NCI-H82 treated with DMSO at 0.1 percent for 48 hours (cell line): ENCODE measurements at regions not wholly inside any gene's neighbourhood (a gene's known extent, or its start where the extent isn't known, plus 50 kb on each side); places are given as distances from the start of the nearest gene placed in this dataset.
"Not testable (repeated sequence)": the region's sequence is repeated elsewhere in the genome, so short reads cannot be mapped to it uniquely, and the experiment has no call there.

Experiments
- DNase-seq: peaks from one replicate; lab custom pipeline; 2025; ENCODE audit not compliant: unreplicated experiment; lab: John Stamatoyannopoulos, UW

- DNase-seq: no peak
Measured at GRCh38 chr9:115764645-115765044, 388.9 kb upstream of the PAPPA start.

- no peak for DNase-seq
Measured at GRCh38 chr9:115765060-115765459, 388.5 kb upstream of the PAPPA start.

- DNase-seq: no peak
Measured at GRCh38 chr9:115766370-115766955, 387.1 kb upstream of the PAPPA start.

GRCh38 chr9:115770521-115770920 is 383.1 kb upstream of the PAPPA start:
- DNase-seq: no peak

- no peak for DNase-seq
Measured at GRCh38 chr9:115775659-115776058, 377.9 kb upstream of the PAPPA start.

- DNase-seq: no peak
Measured at GRCh38 chr9:115777610-115778009, 376.0 kb upstream of the PAPPA start.

- no peak for DNase-seq
Measured at GRCh38 chr9:115781070-115781736, 372.4 kb upstream of the PAPPA start.

GRCh38 chr9:115786321-115786720 is 367.3 kb upstream of the PAPPA start:
- DNase-seq: no peak

- DNase-seq: no peak
Measured at GRCh38 chr9:115790520-115790919, 363.1 kb upstream of the PAPPA start.

GRCh38 chr9:115794921-115795475 is 358.6 kb upstream of the PAPPA start:
- no peak for DNase-seq

GRCh38 chr9:115799734-115800133 is 353.9 kb upstream of the PAPPA start:
- no peak for DNase-seq

- DNase-seq: no peak
Measured at GRCh38 chr9:115804206-115804605, 349.4 kb upstream of the PAPPA start.

GRCh38 chr9:115808108-115808507 is 345.5 kb upstream of the PAPPA start:
- no peak for DNase-seq

GRCh38 chr9:115808695-115809094 is 344.9 kb upstream of the PAPPA start:
- no peak for DNase-seq

GRCh38 chr9:115810166-115810565 is 343.4 kb upstream of the PAPPA start:
- no peak for DNase-seq

- no peak for DNase-seq
Measured at GRCh38 chr9:115814081-115814480, 339.5 kb upstream of the PAPPA start.

GRCh38 chr9:115815786-115816185 is 337.8 kb upstream of the PAPPA start:
- no peak for DNase-seq

GRCh38 chr9:115818651-115819050 is 334.9 kb upstream of the PAPPA start:
- DNase-seq: not testable (repeated sequence)

GRCh38 chr9:115832031-115832430 is 321.6 kb upstream of the PAPPA start:
- DNase-seq: no peak

GRCh38 chr9:115837618-115838017 is 316.0 kb upstream of the PAPPA start:
- no peak for DNase-seq

GRCh38 chr9:115838417-115838816 is 315.2 kb upstream of the PAPPA start:
- no peak for DNase-seq

GRCh38 chr9:115844433-115844832 is 309.2 kb upstream of the PAPPA start:
- DNase-seq: not testable (repeated sequence)
